Smooth muscle cell (in vitro differentiated cells): ENCODE measurements at regions not wholly inside any gene's neighbourhood (a gene's known extent, or its start where the extent isn't known, plus 50 kb on each side); places are given as distances from the start of the nearest gene placed in this dataset.

ENCODE experiments used
- DNase-seq: peaks from one replicate; lab custom pipeline; 2025; ENCODE audit not compliant: unreplicated experiment; lab: John Stamatoyannopoulos, UW
- H2AFZ ChIP-seq: fragments of 200-600 bp; sonication (generic); 2 replicates; pipeline ENCODE4 v1.6.0; 2016; ENCODE audit warnings: antibody characterized with exemption, low read depth, mild to moderate bottlenecking
- H3F3A ChIP-seq: fragments of 200-600 bp; sonication (generic); 2 replicates; pipeline ENCODE4 v1.6.0; 2017; ENCODE audit warnings: antibody characterized with exemption, low read depth
- H3K27ac ChIP-seq: fragments of 200-600 bp; sonication (generic); 2 replicates; pipeline ENCODE4 v1.5.1; 2016; ENCODE audit warnings: low read depth, mild to moderate bottlenecking
- H3K27me3 ChIP-seq: fragments of 200-600 bp; sonication (generic); 2 replicates; pipeline ENCODE4 v1.6.1; 2016; ENCODE audit warnings: low read depth, mild to moderate bottlenecking
- H3K36me3 ChIP-seq: fragments of 200-600 bp; sonication (generic); 2 replicates; pipeline ENCODE4 v1.5.1; 2016; ENCODE audit warnings: low read depth
- H3K4me1 ChIP-seq: fragments of 200-600 bp; sonication (generic); 2 replicates; pipeline ENCODE4 v1.5.1; 2016; ENCODE audit warnings: low read depth
- H3K4me2 ChIP-seq: fragments of 200-600 bp; sonication (generic); 2 replicates; pipeline ENCODE4 v1.6.0; 2016; ENCODE audit warnings: mild to moderate bottlenecking
- H3K4me3 ChIP-seq: fragments of 200-600 bp; sonication (generic); 2 replicates; pipeline ENCODE4 v1.5.1; 2016; ENCODE audit warnings: mild to moderate bottlenecking
- H3K79me2 ChIP-seq: fragments of 200-600 bp; sonication (generic); 2 replicates; pipeline ENCODE4 v1.6.0; 2016; ENCODE audit warnings: low read depth, mild to moderate bottlenecking
- H3K9ac ChIP-seq: fragments of 200-600 bp; sonication (generic); 2 replicates; pipeline ENCODE4 v1.6.0; 2016; ENCODE audit warnings: low read depth
- H3K9me3 ChIP-seq: fragments of 200-600 bp; sonication (generic); replicated peaks from 2 replicates; pipeline ENCODE4 v1.5.1; 2016; ENCODE audit warnings: low read depth
- H4K20me1 ChIP-seq: fragments of 200-600 bp; sonication (generic); 2 replicates; pipeline ENCODE4 v1.6.0; 2016; ENCODE audit warnings: low read depth
- WGBS: methylation state at CpG from one replicate; pipeline ENCODE4 v1.1.7; 2016; ENCODE audit warnings: low lambda C conversion rate; 5-methylcytosine and 5-hydroxymethylcytosine counted together
- TF ChIP-seq, protein P1 (sequence below): fragments of 200-600 bp; sonication (generic); IDR thresholded peaks from 2 replicates; pipeline ENCODE4 v1.5.1; 2017; ENCODE audit warnings: borderline replicate concordance, mild to moderate bottlenecking, antibody characterized with exemption; ENCODE audit not compliant: insufficient read depth, poor library complexity, severe bottlenecking

DNA sequence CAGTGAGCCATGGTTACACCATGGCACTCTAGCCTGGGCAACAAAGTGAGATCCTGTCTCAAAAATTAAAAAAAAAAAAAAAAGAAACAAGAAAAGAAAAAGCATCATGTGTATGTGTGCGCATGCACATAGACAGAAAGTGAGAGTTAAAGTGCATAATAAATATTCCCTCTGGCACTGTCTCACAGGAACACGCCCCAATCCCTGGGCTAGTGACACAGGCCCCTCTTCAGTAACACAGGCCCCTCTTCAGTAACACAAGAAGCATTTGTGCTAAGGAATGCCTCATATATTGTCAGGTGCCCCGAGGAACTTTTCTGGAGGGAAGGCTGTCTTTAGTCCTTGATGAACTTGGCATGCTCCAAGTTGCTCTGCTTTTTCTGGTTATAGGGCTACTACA is 57.5 kb downstream of the RPL27A start:
- Histone ChIP-seq H3K9ac (no peak overlapping the region), H3K4me1 (no peaks in the 10 kb centered on the region), H3K9me3 (no peaks in the 10 kb centered on the region), H3K27me3 (no peaks in the 10 kb centered on the region), H3K79me2 (peaks cover 59% of the 10 kb centered on the region), H2AFZ (no peak overlapping the region), H4K20me1 (peaks cover 100% of the 10 kb centered on the region), H3K4me2 (no peak overlapping the region), H3K4me3 (no peak overlapping the region), H3K27ac (no peak overlapping the region), H3K36me3 (no peaks in the 10 kb centered on the region), H3F3A (no peaks in the 10 kb centered on the region)
- TF ChIP-seq, protein P1, sequence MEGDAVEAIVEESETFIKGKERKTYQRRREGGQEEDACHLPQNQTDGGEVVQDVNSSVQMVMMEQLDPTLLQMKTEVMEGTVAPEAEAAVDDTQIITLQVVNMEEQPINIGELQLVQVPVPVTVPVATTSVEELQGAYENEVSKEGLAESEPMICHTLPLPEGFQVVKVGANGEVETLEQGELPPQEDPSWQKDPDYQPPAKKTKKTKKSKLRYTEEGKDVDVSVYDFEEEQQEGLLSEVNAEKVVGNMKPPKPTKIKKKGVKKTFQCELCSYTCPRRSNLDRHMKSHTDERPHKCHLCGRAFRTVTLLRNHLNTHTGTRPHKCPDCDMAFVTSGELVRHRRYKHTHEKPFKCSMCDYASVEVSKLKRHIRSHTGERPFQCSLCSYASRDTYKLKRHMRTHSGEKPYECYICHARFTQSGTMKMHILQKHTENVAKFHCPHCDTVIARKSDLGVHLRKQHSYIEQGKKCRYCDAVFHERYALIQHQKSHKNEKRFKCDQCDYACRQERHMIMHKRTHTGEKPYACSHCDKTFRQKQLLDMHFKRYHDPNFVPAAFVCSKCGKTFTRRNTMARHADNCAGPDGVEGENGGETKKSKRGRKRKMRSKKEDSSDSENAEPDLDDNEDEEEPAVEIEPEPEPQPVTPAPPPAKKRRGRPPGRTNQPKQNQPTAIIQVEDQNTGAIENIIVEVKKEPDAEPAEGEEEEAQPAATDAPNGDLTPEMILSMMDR, result no peak
- 97% methylated on average over 3 of the region's 3 CpGs for WGBS
- DNase-seq, result no peak

DNA sequence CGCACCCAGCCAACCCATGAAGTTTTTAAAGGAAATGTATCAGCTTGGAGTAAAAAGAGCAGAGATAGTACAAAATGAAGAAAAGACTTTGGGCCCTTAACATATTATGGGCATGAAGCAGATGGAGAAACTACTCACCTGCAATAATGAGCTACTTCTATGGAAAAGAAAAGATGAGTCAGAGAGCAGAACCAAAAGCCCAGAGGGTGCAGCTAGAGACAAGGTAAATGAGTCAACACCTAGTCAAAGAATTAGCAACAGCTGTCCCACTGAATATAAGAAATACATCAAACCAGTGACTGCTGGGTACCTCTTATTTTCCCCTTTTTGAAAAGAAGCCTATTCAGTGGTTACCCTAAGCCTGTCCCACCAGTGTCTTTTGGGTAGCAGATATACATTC is 61.8 kb downstream of the RPL27A start:
- no peaks in the 10 kb centered on the region for H3K27me3 ChIP-seq

DNA sequence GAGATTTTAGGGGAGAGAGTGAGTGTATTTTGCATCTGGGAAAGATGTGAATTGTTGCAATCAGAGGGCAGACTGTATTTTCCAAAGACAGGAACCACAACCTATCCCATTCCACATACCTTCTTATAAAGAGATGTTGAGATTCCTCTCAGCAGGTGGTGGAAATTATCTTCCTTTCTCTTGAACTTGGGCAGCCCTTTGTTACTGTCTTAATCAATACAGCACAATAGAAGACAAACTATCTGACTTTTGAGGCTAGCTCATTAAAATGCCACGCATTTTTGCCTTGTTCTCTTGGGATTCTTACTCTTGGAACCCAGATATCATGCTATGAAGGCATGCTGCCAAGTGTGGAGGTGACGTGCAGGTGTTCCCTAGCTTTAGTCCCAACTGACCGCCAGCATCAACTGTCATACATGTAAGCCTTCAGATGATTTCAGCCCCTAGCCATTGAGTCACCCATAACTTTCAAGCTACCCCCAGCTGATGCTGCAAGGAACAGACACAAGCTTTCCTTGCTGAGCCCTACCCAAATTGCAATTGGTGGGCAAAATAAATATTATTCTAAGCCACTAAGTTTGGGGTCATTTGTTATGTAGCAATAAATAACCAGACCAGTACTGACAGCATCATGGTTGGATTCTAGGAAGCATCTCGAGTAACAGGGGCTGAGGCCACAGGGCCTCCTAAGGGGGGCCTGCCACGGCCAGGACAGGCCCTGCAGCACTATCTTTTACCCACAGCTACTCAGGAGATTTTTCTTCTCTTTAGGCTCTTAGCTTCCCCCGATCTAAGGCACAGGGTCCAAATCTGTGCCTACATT is 63.0 kb downstream of the RPL27A start:
- TF ChIP-seq, protein P1, result no peak
- Histone ChIP-seq H3K4me2 (no peak overlapping the region), H3K79me2 (peaks cover 56% of the 10 kb centered on the region), H2AFZ (no peak overlapping the region), H3K27me3 (no peaks in the 10 kb centered on the region), H3K4me1 (no peaks in the 10 kb centered on the region), H3K4me3 (no peak overlapping the region), H3K27ac (no peak overlapping the region), H3K9me3 (no peaks in the 10 kb centered on the region), H3K36me3 (no peaks in the 10 kb centered on the region), H3K9ac (no peak overlapping the region), H3F3A (no peaks in the 10 kb centered on the region), H4K20me1 (peaks cover 100% of the 10 kb centered on the region)
- 91% methylated on average over 6 of the region's 6 CpGs for WGBS
- no peak for DNase-seq

More for the DNA sequence above, 61.8 kb downstream of the RPL27A start:
- Histone ChIP-seq H4K20me1 (peaks cover 100% of the 10 kb centered on the region), H3K9ac (no peak overlapping the region), H3K79me2 (peaks cover 47% of the 10 kb centered on the region), H3K27ac (peak overlapping the region; percentile 32), H3K4me2 (no peak overlapping the region), H3K36me3 (no peaks in the 10 kb centered on the region), H3F3A (no peaks in the 10 kb centered on the region), H3K4me1 (no peaks in the 10 kb centered on the region), H3K4me3 (no peak overlapping the region), H3K9me3 (no peaks in the 10 kb centered on the region), H2AFZ (no peak overlapping the region)
- WGBS, result 93% methylated on average over 1 of the region's 1 CpG
- TF ChIP-seq, protein P1, result no peak
- no peak for DNase-seq

DNA sequence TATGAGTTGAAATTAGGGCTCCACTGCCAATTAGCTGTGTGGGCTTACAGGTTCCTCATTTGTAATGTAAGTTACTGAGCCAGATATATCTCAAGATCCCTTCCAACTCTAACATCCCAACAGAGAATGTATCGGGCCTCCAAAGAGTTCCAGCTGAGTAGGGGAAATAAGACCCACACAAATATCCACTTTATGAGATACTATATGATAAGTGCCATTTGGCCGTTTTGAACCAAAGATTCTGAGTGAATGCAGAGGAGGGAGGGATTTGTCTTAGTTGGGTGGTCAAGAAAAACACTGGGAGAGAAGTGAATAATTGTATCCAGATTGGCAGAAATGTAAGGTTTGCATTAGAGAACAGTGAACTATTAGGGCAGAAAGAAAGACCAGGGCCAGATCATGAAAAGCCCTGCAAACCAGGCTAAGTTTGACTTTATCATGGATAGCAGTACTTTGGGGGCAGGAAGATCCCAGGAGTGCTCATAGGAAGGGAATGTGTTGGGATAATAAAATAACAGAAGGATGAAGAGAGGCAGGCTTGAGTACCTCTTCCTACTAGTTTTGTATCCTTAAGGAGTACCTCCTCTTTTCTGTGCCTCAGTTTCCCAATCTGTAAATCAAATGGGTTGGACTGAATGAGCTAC is 63.9 kb downstream of the RPL27A start:
- WGBS, result 65% methylated on average over 2 of the region's 2 CpGs
- Histone ChIP-seq H3K79me2 (peaks cover 56% of the 10 kb centered on the region), H3K4me3 (no peak overlapping the region), H3K4me2 (no peak overlapping the region), H3K9ac (no peak overlapping the region), H3K27me3 (no peaks in the 10 kb centered on the region), H3K9me3 (no peaks in the 10 kb centered on the region), H2AFZ (no peak overlapping the region), H3F3A (no peaks in the 10 kb centered on the region), H3K4me1 (no peaks in the 10 kb centered on the region), H4K20me1 (peaks cover 100% of the 10 kb centered on the region), H3K36me3 (no peaks in the 10 kb centered on the region), H3K27ac (no peak overlapping the region)
- TF ChIP-seq, protein P1, result no peak
- DNase-seq, result no peak
